ENCODE measurements at regions not wholly inside any gene's neighbourhood (a gene's known extent, or its start where the extent isn't known, plus 50 kb on each side); places are given as distances from the start of the nearest gene placed in this dataset.

DNA sequence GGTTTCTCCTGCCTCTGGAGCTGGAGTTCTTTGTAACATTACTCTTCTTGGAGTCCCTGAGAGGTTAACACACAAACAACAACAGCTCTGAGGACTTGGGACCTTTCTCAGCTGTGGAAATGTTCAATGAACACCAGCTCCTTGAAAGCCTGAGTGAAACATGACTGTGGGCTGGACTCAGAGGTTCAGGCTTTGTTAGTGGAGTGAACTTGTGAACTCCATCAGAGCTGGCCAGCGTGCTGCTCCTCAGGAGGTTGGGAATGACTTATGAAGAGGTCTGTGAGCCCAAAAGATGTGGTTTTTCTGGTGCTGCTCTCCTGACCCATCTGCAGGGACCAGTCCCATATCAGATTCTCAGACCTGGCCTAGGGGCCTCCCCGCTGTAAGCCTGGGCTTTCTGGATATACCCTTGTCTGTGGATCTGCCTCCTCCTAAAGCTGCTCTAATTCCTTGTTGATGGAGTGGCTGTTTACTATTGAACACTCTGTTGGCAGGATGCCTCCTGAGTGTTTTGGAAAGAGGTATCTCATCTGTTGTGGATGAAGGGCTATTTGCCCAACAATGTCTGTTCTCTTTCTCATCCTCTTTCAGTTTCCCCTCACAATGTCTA, 170.0 kb upstream of the GDNF start:
- TF ChIP-seq FOS (IDR thresholded peaks at IDR 0.05; ENCODE audit: low read depth, low read length) (no peak), SMC3 (IDR thresholded peaks at IDR 0.05; ENCODE audit: low read depth, low read length) (no peak), RCOR1 (IDR thresholded peaks at IDR 0.05; ENCODE audit: insufficient replicate concordance, low read length) (no peak), MXI1 (IDR thresholded peaks at IDR 0.05; ENCODE audit: borderline replicate concordance, low read depth, low read length) (no peak), CTCF (conservative IDR thresholded peaks at IDR 0.05; ENCODE audit: low read depth, low read length) (no peak), ELK1 (IDR thresholded peaks at IDR 0.05; ENCODE audit: borderline replicate concordance, low read depth, low read length) (no peak), CEBPB (IDR thresholded peaks at IDR 0.05; ENCODE audit: low read depth, low read length) (no peak), NFE2L2 (IDR thresholded peaks at IDR 0.05; ENCODE audit: low read depth, low read length) (no peak), RFX5 (IDR thresholded peaks at IDR 0.05; ENCODE audit: low read depth, low read length) (no peak), MAZ (IDR thresholded peaks at IDR 0.05; ENCODE audit: borderline replicate concordance, low read depth, low read length) (no peak), RAD21 (IDR thresholded peaks at IDR 0.05; ENCODE audit: low read length) (no peak), BHLHE40 (IDR thresholded peaks at IDR 0.05; ENCODE audit: low read depth, low read length) (no peak), CHD1 (IDR thresholded peaks at IDR 0.05; ENCODE audit: low read depth, low read length) (no peak), POLR2A (IDR thresholded peaks at IDR 0.05; ENCODE audit: low read depth, low read length) (no peak), MAFK (IDR thresholded peaks at IDR 0.05; ENCODE audit: low read depth, low read length) (no peak)
- TF ChIP-seq, protein P1, sequence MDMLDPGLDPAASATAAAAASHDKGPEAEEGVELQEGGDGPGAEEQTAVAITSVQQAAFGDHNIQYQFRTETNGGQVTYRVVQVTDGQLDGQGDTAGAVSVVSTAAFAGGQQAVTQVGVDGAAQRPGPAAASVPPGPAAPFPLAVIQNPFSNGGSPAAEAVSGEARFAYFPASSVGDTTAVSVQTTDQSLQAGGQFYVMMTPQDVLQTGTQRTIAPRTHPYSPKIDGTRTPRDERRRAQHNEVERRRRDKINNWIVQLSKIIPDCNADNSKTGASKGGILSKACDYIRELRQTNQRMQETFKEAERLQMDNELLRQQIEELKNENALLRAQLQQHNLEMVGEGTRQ (IDR thresholded peaks at IDR 0.05; ENCODE audit: low read depth, low read length), result no peak
- peaks cover 12% of the 10 kb centered on the region for H3K27me3 ChIP-seq (ENCODE audit: control insufficient read depth, insufficient read depth, low read length)

More for the DNA sequence above, 170.0 kb upstream of the GDNF start:
- Histone ChIP-seq H2AK5ac (ENCODE audit: low read depth, low read length) (no peak overlapping the region), H3K27ac (ENCODE audit: insufficient read depth, low read length) (no peak overlapping the region), H3K4ac (ENCODE audit: low read depth, low read length) (no peak overlapping the region), H3K4me2 (ENCODE audit: low read depth, low read length) (no peak overlapping the region), H4K91ac (ENCODE audit: insufficient read depth, low read depth, low read length) (no peak overlapping the region), H3K18ac (ENCODE audit: low read depth, low read length) (no peak overlapping the region), H3K79me1 (ENCODE audit: low read depth in 1 of 2, low read length in 2 of 2) (no peaks in the 10 kb centered on the region), H3K4me3 (ENCODE audit: insufficient read depth, low read depth, low read length) (no peak overlapping the region), H4K5ac (ENCODE audit: low read depth, low read length) (no peak overlapping the region), H2BK15ac (ENCODE audit: low read depth, low read length) (no peak overlapping the region), H3K23ac (ENCODE audit: low read depth, low read length) (no peak overlapping the region), H2AK9ac (replicated peaks; ENCODE audit: low read depth, low read length, poor library complexity) (no peak overlapping the region), H3K9ac (ENCODE audit: low read depth, low read length) (no peak overlapping the region), H3K9me3 (ENCODE audit: control insufficient read depth, insufficient read depth, low read length) (no peaks in the 10 kb centered on the region), H2BK5ac (ENCODE audit: low read depth, low read length, poor library complexity, severe bottlenecking) (no peak overlapping the region), H2BK20ac (ENCODE audit: low read depth, low read length) (no peak overlapping the region), H3K4me1 (ENCODE audit: control insufficient read depth, insufficient read depth, low read length) (no peaks in the 10 kb centered on the region), H2BK120ac (ENCODE audit: low read depth, low read length) (no peak overlapping the region), H3K56ac (ENCODE audit: extremely low read depth, insufficient read depth, low read length) (no peak overlapping the region), H2AFZ (replicated peaks; ENCODE audit: low read length, poor library complexity) (no peak overlapping the region), H3K14ac (replicated peaks; ENCODE audit: low read depth, low read length) (no peak overlapping the region), H3K9me1 (ENCODE audit: insufficient read depth, low read length) (no peaks in the 10 kb centered on the region), H4K20me1 (ENCODE audit: insufficient read depth, low read length) (no peaks in the 10 kb centered on the region), H3K36me3 (ENCODE audit: control insufficient read depth, insufficient read depth, low read length) (no peaks in the 10 kb centered on the region), H4K8ac (ENCODE audit: low read depth in 2 of 2, low read length in 2 of 2) (no peak overlapping the region)
- no TSS peak for BruUV-seq (replicated peaks)
- intact Hi-C loops (cut with micrococcal nuclease) (no loop called here), in situ Hi-C loops (cut with MboI; ENCODE audit: low sequenced_read_pairs) (no loop called here), dilution Hi-C loops (cut with HindIII; ENCODE audit: low sequenced_read_pairs, unreplicated experiment) (no loop called here)
- no CpG with 5 or more reads among the region's 2 CpGs for WGBS, 2 experiments (ENCODE audit: extremely low coverage in 2 of 2, insufficient read length in 1 of 2)
- ATAC-seq (ENCODE audit: low read depth) (no peak), DNase-seq (no peak)
- ChIA-PET CTCF (no interaction called here), POLR2A (ENCODE audit: unreplicated experiment) (no interaction called here)
